ENCODE measurements at regions not wholly inside any gene's neighbourhood (a gene's known extent, or its start where the extent isn't known, plus 50 kb on each side); places are given as distances from the start of the nearest gene placed in this dataset.

DNA sequence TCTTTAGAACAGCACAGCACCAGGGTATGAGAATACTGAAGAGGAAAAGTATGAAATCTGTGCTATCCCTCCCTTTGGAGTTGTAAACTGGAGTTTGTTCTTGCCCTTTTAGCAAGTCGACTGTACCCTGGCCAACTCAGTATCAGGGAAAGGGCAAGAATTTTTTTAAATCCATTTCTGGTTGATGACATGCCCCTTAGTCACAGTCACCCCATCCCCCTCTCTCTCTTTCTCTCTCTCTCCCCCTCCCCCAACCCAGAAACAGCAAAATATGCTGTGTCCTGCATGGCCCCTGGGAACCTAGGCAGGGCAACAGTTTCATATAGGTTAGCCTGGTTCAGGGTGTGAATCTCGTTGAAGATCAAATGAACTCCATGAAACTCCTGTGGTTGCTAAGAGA, 177.7 kb upstream of the ADO start:
- no peak for DNase-seq (ENCODE audit: extremely low read depth, low read depth)
- no peak overlapping the region for H3K4me3 ChIP-seq (replicated peaks; ENCODE audit: low read depth, low read length)
- no peak for TF ChIP-seq CTCF (IDR thresholded peaks at IDR 0.05; ENCODE audit: low read depth, low read length, missing control alignments)

- no peak overlapping the region for H3K4me3 ChIP-seq (replicated peaks; ENCODE audit: low read depth, low read length)
- no peak for TF ChIP-seq CTCF (IDR thresholded peaks at IDR 0.05; ENCODE audit: low read depth, low read length, missing control alignments)
- DNase-seq (ENCODE audit: extremely low read depth, low read depth): no peak
These were observed 176.5 kb upstream of the ADO start for GRCh38 chr10:62627983-62628382.

DNA sequence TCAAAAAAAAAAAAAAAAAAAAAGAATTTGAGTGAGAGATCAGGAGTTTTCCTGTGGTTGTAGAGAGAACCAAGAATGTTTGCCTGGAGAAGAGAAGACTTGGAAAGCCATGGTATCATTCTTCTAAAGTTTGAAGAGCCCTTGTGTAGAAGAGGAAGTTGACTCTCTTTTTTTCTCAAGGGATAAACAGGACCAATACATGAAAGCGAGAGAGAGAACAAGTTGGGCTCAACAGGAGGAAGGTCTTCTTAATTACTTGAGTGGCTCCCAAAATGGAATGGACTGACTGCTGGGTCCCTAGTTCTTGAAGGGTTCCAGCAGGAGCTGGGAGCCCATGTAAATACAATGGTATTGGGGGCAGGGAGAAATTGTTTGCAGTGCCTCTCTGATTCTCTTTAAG, 173.3 kb upstream of the ADO start:
- H3K4me3 ChIP-seq (replicated peaks; ENCODE audit: low read depth, low read length): no peak overlapping the region
- no peak for TF ChIP-seq CTCF (IDR thresholded peaks at IDR 0.05; ENCODE audit: low read depth, low read length, missing control alignments)

GRCh38 chr10:62632071-62632809, 172.3 kb upstream of the ADO start:
- H3K4me3 ChIP-seq (replicated peaks; ENCODE audit: low read depth, low read length): no peak overlapping the region
- no peak for TF ChIP-seq CTCF (IDR thresholded peaks at IDR 0.05; ENCODE audit: low read depth, low read length, missing control alignments)
- DNase-seq (ENCODE audit: extremely low read depth, low read depth): no peak

More for the DNA sequence above, 173.3 kb upstream of the ADO start:
- no peak for DNase-seq (ENCODE audit: extremely low read depth, low read depth)

GRCh38 chr10:62633976-62634375, 170.5 kb upstream of the ADO start:
- DNase-seq (ENCODE audit: extremely low read depth, low read depth): no peak
- TF ChIP-seq CTCF (IDR thresholded peaks at IDR 0.05; ENCODE audit: low read depth, low read length, missing control alignments): no peak
- H3K4me3 ChIP-seq (replicated peaks; ENCODE audit: low read depth, low read length): no peak overlapping the region

GRCh38 chr10:62634576-62634975, 169.9 kb upstream of the ADO start:
- no peak for TF ChIP-seq CTCF (IDR thresholded peaks at IDR 0.05; ENCODE audit: low read depth, low read length, missing control alignments)
- H3K4me3 ChIP-seq (replicated peaks; ENCODE audit: low read depth, low read length): no peak overlapping the region
- no peak for DNase-seq (ENCODE audit: extremely low read depth, low read depth)

DNA sequence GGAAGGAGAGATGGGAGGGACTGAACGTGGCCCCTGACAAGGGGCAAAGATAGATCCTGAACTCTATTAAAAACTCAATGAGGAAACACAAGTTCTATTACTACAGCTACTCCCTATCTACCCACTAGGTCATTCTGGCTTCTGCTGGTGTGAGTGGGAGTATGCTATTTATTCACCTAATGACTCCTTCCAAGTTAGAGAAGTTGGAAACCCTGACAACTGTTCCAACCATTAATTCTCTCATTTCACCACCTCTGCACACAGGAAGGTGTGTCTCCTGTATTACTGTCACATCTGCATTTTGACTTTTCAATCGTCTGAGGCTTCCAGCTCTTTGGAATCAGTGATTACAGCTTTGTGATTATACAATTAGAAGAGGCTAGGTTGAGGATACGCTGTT, 169.4 kb upstream of the ADO start:
- no peak for DNase-seq (ENCODE audit: extremely low read depth, low read depth)
- H3K4me3 ChIP-seq (replicated peaks; ENCODE audit: low read depth, low read length): no peak overlapping the region
- no peak for TF ChIP-seq CTCF (IDR thresholded peaks at IDR 0.05; ENCODE audit: low read depth, low read length, missing control alignments)

Data from HFF-Myc (cell line).